Astrocyte (in vitro differentiated cells and primary cell): ENCODE measurements at regions not wholly inside any gene's neighbourhood (a gene's known extent, or its start where the extent isn't known, plus 50 kb on each side); places are given as distances from the start of the nearest gene placed in this dataset.

Experiments
- CTCF ChIP-seq: IDR thresholded peaks from 2 replicates; pipeline ENCODE4 v1.5.1; 2011; ENCODE audit warnings: low read depth, mild to moderate bottlenecking, inconsistent platforms, low read length, moderate library complexity; ENCODE audit not compliant: insufficient read depth
- EZH2 ChIP-seq: IDR thresholded peaks from 2 replicates; pipeline ENCODE4 v1.6.1; 2012; ENCODE audit warnings: mild to moderate bottlenecking, low read length, inconsistent platforms; ENCODE audit not compliant: insufficient read depth

GRCh38 chr12:114812858-114813761, 129.1 kb upstream of the TBX3 start:
- TF ChIP-seq CTCF (no peak), EZH2 (no peak)
